ENCODE measurements at regions not wholly inside any gene's neighbourhood (a gene's known extent, or its start where the extent isn't known, plus 50 kb on each side); places are given as distances from the start of the nearest gene placed in this dataset.

DNA sequence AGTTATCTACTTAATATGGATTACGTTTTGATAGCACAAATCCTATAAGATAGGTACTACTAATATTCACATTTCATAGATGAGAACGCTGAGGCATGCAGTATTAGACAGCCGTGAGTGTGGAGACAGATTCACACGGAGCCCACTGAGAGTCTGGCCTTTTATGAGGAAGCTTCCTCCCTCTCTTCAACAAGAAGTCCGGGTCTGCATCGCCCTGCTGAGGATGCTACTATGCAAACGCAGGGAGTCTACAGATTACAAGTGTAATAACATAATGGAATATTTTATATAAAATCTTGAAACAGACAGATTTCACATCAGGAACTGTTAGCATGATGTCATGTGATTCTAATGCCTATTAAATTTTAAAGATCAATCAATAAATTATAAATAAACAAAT, 255.9 kb upstream of the GLI3 start:
- DNase-seq (ENCODE audit: low read depth) = no peak

DNA sequence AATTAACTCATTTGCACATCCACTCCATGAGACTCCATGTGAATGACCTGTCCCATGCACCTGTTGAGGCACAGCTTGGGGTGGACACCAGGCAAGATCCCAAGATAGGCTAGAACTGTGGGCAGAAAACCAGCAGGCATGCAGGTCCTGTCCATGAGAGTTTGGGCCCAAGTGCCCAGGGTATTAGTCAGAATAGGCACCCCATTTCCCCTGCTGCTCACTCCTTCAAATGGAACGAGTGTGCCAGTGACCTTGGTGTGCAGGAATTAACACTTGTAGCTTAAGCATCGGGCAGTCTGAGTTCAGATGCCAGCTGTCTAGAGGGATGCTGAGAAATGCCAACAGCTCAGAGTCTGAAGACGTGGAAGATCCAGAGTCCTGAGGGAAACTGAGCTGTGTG, 254.1 kb upstream of the GLI3 start:
- DNase-seq (ENCODE audit: low read depth) = no peak

DNA sequence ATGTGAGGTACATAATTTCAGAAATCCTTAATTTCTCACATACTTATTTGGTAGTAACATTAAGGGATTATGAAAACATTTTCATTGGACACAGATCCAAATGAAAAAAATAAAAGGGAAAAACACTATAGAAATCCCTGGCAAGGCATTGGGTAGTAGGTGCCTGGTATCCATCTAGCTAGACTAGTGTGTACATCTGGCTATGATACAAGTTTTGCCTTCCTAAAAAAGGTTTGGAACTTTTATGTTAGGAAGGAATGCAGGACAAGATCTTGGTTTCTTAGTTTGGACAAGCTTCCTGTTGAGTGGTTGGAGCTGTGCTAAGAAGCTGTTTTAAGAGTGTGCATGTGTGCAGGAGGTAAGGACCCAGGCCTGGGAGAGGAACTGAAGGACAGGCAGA, 252.3 kb upstream of the GLI3 start:
- no peak for DNase-seq (ENCODE audit: low read depth)

DNA sequence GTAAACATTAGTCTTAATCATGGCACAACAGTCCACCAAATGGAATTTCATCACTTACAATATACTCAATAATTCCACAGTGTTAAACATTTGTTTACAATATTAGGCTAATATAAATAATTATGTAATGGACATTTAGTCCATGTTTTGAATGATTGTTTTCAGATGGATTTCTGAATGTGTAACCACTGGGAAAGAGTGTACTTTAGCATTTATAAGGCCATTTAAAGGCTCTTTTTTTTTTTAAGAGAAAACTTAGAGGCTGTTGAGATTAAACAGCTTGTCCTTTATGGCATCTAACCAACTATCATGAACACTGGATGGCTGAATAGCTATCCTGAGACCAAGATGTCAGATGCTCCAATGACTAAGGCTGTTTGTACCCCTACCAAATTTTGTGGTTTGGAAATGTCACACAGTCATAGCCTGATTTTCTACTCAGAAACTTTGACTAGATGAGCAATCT, 248.3 kb upstream of the GLI3 start:
- no peak for DNase-seq (ENCODE audit: low read depth)

DNA sequence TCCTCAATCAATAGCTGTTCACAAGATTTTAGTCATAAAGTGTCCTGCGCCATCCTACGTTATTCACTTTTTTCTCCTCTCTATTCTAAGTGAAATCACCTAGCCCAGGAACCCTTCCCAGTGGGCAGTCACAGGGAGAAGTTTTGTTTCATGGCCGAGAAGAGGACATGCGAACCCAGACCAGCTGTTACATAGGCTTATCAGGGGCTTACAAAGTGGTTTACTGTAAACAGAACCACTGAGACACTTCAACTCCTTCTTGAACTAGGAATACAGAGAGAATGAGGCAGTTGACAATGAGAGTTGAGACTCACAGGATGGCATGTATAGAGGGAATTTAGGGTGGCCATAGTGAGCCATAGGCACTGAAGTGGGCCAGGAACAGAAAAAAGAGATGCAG, 246.9 kb upstream of the GLI3 start:
- no peak for DNase-seq (ENCODE audit: low read depth)

DNA sequence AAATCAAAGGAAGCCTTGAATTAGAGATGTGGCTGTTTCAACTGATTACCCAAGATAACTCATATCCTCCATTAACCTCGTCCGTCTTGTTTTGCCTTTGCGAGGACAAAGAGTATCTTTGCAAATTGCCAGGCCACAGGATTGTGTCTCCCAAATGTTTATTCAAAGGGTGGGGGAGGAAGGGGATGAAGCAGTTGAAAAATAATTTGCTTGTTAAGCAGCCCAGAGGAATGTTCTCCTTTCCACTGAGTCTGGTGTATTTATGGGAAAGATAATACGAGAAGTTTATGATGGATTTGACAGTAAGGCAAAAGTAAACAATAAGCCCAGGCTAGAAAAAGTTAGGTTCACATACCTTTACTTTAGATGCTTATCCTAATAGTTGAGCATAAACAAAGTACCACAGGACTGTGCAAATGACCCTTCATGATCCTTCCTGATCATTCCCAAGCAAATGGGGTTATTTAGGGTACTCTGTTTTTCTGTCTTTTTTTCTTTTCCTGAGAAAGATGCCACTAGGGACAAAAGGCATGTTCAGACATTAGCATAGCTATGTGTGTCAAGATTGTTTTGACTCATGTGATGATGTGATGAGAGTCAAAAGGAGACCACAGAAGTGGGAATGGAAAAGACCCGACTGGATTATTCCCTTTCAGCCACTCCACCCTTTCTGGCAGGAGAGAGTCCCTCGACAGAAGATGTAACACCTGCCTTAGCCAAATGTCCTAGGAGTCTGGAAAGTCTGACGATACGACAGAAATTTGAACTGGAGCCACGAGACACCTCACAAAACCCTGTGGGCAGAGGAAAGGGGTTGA, 243.0 kb upstream of the GLI3 start:
- DNase-seq (ENCODE audit: low read depth) = no peak

DNA sequence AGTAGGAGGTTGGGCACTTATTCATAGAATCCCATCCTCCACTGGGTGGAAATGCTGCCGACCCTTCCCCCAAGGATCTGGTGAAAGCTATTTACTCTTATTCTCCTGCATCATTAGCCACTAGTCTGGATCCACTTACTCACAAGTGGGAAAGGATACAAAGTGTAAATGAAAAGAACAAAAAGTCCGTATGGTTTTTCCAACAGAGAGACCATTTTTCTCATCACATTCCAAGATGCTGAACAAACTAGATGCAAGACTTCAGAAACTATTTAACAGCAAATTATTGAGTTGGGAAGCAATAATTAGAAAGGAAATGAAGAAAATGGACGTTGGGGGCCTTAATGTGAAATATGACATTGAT, 242.4 kb upstream of the GLI3 start:
- DNase-seq (ENCODE audit: low read depth) = no peak

DNA sequence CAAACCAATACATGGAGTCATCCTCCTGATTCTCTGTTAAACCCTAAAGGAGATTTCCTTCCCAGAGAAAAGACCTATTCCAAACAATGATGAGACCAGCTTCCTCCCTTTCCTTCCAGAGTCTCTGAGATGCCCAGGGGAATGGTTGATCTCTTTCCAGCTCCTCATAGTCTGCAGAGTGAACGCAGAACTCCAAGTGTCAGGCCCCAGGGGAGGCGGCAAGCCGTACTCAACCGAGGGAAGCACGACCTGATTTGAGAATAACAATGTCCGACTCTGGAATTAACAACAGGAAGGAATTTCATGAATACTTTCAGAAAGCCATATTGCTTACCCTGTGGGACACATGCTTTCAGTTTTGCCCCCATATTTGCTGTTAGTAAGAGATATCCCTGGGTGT, 241.7 kb upstream of the GLI3 start:
- DNase-seq (ENCODE audit: low read depth) = no peak

DNA sequence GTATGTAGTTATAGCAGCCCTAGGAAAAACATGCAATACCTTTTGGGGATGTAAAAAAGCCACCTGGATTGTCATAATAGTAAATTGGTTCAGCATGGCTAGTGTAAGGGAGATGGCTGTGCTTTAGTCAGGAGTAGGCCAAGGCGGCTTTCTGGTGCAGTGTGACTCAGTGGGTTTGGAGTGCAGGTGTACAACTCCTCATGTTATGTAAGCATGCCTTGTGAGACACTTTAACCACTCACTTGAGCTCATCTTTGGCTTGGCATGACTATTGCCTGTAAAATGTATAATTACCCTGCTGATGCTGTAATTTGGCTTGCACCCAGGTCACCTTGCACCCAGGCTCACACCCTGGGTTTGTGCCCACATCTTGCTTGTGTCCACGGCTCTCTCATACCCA, 239.2 kb upstream of the GLI3 start:
- DNase-seq (ENCODE audit: low read depth) = no peak

DNA sequence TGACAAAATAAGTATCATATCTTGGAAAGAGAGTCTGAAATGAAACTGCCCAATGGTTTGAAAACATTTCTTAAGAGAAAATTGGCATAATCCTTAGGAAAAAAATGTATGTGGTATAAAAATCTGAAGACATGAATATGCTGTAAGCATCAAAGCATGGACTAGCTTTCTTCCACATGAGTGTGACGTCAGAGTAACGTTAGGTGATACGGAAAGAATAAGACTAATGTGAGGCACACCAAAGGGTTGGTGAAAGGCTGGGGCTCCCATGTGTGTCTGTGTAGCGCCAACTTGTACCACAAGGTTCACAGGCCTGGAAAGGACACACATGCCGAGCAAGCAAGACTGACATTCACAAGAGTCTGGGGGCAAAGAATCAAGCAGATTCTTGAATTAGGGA, 238.1 kb upstream of the GLI3 start:
- no peak for DNase-seq (ENCODE audit: low read depth)

DNA sequence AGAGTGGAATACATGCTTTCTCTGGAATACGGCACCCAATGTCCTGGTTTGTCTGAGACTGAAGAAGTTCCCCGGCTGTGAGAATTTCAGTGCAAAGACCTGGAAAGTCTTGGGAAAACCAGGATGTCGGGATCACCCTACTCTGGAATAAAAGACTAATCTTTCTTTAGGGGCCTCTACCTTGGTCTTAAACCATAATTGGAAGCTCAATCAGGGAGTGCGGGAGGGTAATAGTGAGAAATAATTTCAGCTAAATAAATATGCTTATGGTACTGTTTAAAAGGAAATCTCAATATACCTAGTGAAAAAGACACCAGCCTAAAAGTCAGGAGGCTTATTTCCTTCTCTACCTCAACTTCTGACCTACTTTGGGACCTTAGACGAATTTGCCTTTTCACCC, 236.1 kb upstream of the GLI3 start:
- no peak for DNase-seq (ENCODE audit: low read depth)

DNA sequence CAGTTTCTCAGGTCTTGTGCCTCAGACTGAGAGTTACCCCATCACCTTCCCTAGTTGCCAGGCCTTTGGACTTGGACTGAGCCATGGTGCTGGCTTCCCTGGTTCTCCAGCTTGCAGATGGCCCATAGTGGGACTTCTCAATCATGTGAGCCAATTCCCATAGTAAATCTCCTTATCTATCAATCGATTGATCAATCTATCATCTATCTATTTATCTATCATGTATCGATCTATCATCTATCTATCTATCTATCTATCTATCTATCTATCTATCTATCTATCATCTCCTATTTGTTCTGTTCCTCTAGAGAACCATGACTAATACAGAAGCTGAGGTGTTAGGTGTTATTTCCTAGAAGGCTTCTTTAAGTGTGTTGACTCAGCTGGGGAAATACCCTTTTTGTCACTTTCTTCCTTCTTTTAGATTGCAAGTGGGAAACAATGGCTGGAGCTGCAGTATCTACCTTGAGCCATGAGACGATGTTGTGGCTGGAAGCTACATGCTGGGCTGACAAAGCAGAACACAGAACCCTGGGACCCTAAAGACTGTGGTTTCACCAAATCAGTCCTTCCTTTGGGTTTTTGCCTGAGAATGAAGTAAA, 234.7 kb upstream of the GLI3 start:
- no peak for DNase-seq (ENCODE audit: low read depth)

DNA sequence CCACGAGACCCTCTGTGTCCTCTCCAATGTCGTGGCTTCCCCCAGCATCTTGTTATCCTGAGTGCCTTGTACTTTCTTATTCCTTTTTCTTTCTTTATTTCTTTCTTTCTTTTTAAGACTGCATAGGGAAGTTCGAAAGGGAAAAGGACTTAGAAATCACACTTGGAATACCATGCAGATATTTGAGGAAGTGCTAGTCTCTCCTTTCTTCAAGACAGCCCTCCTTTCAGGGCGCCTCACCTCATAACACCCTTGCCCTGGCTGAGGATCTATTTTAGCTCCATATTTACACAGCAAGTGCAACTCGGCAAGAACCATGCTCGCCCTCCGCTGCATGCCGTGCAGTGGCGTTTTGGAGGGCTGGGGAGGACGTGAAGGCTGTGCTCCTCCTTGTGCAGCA, 232.3 kb upstream of the GLI3 start:
- DNase-seq (ENCODE audit: low read depth) = no peak

DNA sequence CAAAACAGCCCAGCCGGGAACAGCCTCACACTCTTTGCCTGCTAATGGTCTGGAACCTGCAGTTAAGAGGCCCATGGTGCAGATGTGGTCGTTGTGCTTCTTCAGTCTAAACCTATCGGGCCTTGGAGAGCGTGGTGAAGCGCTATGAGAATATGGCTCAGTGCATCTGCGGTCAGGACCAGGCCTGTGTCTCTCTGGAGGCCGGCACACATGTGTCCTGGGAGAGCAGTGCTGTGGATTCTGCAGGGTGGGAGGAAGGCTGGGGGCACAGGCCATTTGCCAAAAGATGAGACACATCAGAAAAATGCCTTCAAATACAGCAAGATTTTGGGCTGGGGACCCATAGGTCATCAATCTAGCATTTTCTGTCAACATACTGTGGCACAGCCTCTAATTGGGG, 231.5 kb upstream of the GLI3 start:
- no peak for DNase-seq (ENCODE audit: low read depth)

DNA sequence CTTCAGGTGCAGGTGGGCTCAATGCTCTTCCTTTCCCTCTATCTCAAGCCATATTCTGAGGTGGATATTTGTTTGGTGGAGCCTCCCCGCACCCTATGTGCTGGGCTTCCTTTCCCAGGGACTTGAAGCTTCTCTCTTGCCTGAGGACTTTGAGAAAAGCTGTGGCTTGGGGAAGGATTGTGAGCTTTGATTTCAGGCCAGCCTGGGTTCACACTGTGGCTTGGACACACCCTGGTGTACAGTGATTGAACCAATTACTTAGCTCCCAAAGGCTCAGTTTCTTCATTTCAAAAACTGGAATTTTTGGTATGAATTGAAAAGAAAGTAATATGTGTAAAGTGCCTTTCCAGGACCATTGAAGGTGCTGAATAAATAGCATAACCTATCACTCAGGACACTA, 224.5 kb upstream of the GLI3 start:
- no peak for DNase-seq (ENCODE audit: low read depth)

DNA sequence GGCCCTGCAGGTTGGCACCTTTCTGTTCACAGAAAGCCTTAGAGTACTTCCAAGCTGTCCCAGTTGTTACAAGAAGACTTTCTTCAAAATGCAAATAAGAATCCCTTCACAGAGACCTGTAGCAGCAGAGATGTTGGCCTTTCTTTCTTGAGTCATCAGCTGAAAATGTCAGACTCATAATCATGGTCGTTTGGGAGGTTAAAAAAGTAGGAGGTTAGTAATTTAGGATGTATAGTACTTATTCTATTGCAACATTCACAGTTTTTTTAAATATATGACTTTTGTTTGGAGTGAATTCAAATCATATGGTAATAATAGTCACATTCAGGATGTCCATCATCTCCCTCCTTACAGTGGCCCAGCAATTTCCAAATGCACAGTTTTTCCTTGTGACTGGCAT, 223.9 kb upstream of the GLI3 start:
- no peak for DNase-seq (ENCODE audit: low read depth)

DNA sequence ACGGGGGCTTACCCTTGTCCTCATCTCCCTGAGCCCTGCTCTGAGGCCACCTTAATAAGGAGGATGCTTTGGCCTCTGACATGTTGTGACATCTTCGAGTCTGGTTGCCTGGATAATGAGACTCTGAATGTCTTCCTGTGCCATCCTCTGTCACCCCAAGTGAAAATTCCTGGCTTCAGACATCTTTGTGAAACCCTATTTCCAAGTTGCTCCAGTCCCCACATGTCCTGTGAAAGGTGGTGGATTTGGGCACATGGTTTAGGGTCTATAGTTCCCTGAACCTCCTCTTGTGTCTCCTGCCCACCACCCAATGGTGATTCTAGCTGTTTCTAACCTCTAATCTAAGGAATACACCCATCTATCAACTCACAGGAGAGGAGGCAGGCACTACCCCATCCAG, 223.1 kb upstream of the GLI3 start:
- DNase-seq (ENCODE audit: low read depth) = no peak

DNA sequence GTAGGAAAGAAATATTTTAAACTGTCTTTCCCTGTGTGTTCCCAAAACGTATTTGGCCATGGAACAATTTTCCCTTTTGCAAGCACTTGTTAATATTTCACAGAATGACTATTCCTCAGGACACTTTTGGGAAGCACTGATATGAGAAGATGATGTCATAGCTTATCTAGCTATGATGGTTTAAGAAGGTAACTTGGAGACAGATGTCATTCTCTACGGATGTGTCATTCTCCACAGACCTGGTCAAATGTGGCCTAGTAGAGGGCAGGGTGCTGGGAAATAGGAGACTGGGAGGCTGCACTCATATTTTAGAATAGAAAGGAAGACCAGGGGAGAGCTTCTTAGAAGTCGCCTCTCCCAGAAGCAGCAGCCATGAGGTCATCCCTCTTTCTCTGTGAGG, 220.7 kb upstream of the GLI3 start:
- no peak for DNase-seq (ENCODE audit: low read depth)

DNA sequence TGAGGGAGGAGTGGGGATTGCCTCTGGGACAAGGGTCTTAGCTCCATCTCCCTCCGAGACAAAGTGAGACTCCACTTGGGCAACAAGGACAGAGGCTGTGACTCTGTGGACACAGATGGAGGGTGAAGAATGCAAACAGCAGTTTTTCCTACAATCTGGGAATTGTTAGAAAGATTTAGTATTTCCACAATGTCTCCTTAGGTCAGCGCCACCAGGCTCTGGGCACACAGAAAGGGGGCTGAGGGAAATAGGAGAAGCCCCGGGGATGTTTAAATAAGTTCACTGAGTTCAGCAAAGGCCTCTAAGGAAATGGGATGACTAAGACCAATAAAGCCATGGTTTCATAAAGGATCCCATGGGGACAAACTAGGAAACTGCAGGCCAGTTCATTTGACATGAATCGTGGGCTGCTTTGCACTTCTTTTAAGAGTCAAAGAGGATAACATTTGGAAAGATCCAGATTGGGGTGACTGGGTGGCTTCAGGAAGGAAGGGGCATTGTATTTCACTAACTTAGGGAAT, 219.8 kb upstream of the GLI3 start:
- no peak for DNase-seq (ENCODE audit: low read depth)

DNA sequence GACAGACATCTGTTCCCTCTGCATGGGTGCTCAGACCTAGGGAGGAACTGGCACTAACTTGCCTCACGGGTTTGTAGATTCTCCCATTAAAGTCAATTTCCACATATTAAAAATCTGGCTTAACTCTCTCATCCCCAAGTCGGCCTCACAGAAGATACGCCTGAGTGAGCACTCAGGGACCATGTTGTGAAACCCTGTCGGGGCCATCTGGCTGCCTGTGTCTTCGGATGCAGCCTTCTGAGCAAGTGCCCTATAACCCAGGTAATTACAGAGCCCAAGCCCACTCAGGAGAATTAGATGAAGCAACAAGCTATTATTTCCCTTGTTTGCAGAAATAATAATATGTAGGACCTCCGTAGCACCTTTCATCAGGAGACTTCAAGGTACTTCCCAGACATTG, 219.3 kb upstream of the GLI3 start:
- no peak for DNase-seq (ENCODE audit: low read depth)

DNA sequence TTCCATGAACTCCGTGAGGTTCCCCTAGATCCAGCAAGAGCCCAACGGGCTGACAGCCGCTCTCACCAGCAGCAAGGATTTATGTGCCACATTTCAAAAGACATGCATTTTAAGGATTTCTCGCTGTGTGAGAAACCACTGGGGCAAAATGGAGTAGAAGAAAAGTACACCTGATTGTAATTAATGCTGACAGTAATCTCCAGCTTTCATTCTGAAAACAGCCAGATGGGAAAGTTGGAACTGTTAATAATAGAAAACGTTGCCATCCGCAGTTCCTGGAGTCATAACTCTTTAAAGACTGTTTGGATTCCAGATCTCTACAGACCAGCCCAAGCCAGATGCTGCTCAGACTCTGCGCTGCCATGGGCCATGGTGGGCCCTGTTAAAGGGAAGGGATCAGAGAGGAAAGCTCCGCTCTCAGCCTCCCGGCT, 216.9 kb upstream of the GLI3 start:
- no peak for DNase-seq (ENCODE audit: low read depth)

DNA sequence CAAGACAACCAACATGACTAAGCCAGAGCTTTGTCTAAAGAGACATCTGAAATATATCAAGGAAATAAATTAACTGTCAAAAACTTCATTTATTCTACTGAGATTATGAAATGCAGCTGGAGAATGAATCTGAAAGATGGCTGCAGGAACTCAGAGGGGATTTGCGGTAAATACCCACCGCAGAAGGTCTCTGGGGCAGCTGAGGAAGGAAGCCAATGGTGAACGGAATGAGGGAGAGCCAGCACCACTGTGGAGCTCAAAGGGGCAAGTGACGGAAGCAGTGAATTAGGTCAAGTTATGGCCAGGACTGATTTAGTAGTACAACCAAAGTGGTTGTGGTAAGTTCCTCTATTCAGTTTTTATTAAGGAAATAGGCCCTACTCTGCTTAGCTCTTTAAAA, 215.3 kb upstream of the GLI3 start:
- DNase-seq (ENCODE audit: low read depth) = no peak

DNA sequence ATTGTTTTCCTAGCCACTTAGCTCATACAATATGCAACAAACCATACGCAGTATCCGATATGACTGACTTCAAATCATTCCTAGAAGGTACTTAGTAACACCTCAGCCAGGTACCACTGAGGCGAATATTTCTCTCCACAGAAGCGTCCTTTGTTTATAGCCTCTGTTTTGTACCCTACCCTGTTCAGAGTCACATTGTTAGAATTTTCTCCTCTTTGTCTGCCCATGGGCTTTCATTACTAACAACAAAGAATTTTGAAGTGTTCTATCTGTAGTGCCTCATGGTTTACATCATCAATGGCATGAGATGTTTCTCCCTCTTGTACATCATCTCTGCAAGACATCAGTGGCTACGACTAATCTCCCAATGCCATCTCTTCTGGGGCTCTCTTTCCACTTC, 212.4 kb upstream of the GLI3 start:
- no peak for DNase-seq (ENCODE audit: low read depth)

DNA sequence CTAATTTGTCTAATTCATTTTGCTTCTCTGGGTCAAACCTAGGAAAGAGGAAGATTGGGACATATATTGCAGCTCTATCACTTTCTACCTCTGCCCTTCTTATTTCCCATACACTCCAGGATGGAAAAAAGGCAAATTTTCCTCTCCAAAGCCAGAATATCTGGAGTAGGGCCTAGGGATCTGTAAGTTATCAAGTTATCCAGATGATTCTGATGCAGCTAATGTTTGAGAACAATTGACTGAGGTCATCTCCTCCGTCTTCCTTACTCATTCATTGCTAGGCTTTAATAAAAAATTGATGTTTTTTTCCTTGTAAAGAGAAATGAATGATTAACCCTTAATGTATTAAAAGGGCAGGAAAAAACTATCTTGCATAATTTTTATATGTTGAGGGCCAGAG, 211.9 kb upstream of the GLI3 start:
- DNase-seq (ENCODE audit: low read depth) = no peak

Measured in GM04503 (cell line).